Left lung (tissue), 4 donors: ENCODE measurements at regions not wholly inside any gene's neighbourhood (a gene's known extent, or its start where the extent isn't known, plus 50 kb on each side); places are given as distances from the start of the nearest gene placed in this dataset.
"Not testable (repeated sequence)": the region's sequence is repeated elsewhere in the genome, so short reads cannot be mapped to it uniquely, and the experiment has no call there.

Experiments
- ATAC-seq: fragments of 200-7000 bp; cut with Tn5 transposase; one replicate; pipeline ENCODE4 v1.9.1; 2020; ENCODE audit warnings: moderate library complexity
- DNase-seq, 4 donors: peaks; one replicate each; pipeline ENCODE4 v3.0.0-alpha.2; 2013 to 2020
- H3K27ac ChIP-seq, 2 donors: fragments of 200-600 bp; sonication (generic) in 1 of 2; one replicate each; pipeline versions ENCODE4 v1.5.0 to v1.8.0; 2020 to 2021
- H3K27me3 ChIP-seq, 2 donors: fragments of 200-600 bp; sonication (generic) in 1 of 2; one replicate each; pipeline versions ENCODE4 v1.5.0 to v1.8.0; 2020 to 2021
- H3K36me3 ChIP-seq, 2 donors: fragments of 200-600 bp; sonication (generic) in 1 of 2; one replicate each; pipeline versions ENCODE4 v1.5.0 to v1.8.0; 2020 to 2021
- H3K4me1 ChIP-seq, 2 donors: fragments of 200-600 bp; one replicate each; pipeline ENCODE4 v1.8.0; 2021
- H3K4me3 ChIP-seq, 2 donors: fragments of 200-600 bp; sonication (generic) in 1 of 2; one replicate each; pipeline versions ENCODE4 v1.5.0 to v1.8.0; 2020 to 2021; ENCODE audit warnings: mild to moderate bottlenecking in 1 of 2
- H3K9me3 ChIP-seq, 2 donors: fragments of 200-600 bp; sonication (generic) in 1 of 2; one replicate each; pipeline versions ENCODE4 v1.5.0 to v1.8.0; 2020 to 2021
- intact Hi-C, 2 donors: fragments of 100-400 bp; cut with DNase I; formaldehyde crosslinking; loops; one replicate each; pipeline versions ENCODE4 v1.11.2 to v1.14.2; 2022
- TF ChIP-seq, protein P1 (sequence below), 2 donors: fragments of 200-600 bp; sonication (generic) in 1 of 2; IDR thresholded peaks; one replicate each; pipeline versions ENCODE4 v1.5.0 to v1.8.0; 2021; ENCODE audit warnings: antibody characterized with exemption in 2 of 2
- donor health status: DM: no; HTN: yes; CAD: no.
- donor health status: DM: no; HTN: no; CAD: no.

DNA sequence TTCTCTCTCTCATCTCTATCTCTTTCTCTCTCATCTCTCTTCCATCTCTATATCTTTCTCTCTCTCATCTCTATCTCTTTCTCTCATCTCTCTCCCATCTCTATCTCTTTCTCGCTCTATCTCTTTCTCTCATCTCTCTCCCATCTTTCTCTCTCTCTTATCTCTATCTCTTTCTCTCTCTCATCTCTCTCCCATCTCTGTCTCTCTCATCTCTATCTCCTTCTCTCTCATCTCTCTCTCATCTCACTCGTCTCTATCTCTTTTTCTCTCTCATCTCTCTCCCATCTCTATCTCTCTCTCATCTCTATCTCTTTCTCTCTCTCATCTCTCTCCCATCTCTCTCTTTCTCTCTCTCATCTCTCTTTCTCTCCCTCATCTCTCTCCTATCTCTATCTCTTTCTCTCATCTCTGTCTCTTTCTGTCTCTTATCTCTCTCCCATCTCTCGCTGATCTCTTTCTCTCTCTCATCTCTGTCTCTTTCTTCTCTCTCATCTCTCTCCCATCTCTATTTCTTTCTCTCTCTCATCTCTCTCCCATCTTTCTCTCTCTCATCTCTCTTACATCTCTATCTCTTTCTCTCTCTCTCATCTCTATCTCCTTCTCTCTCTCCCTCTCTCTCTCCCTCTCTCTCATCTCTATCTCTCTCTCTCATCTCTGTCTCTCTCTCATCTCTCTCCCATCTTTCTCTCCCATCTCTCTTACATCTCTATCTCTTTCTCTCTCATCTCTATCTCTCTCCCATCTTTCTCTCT, 388.7 kb downstream of the NPHP4 start:
- Histone ChIP-seq H3K27ac (no peak overlapping the region), H3K4me1 (no peaks in the 10 kb centered on the region), H3K36me3 (no peaks in the 10 kb centered on the region), H3K9me3 (no peaks in the 10 kb centered on the region), H3K27me3 (peaks cover 0 to 5% of the 10 kb centered on the region in 2 donors), H3K4me3 (no peak overlapping the region)
- no peak for DNase-seq
- TF ChIP-seq, protein P1, sequence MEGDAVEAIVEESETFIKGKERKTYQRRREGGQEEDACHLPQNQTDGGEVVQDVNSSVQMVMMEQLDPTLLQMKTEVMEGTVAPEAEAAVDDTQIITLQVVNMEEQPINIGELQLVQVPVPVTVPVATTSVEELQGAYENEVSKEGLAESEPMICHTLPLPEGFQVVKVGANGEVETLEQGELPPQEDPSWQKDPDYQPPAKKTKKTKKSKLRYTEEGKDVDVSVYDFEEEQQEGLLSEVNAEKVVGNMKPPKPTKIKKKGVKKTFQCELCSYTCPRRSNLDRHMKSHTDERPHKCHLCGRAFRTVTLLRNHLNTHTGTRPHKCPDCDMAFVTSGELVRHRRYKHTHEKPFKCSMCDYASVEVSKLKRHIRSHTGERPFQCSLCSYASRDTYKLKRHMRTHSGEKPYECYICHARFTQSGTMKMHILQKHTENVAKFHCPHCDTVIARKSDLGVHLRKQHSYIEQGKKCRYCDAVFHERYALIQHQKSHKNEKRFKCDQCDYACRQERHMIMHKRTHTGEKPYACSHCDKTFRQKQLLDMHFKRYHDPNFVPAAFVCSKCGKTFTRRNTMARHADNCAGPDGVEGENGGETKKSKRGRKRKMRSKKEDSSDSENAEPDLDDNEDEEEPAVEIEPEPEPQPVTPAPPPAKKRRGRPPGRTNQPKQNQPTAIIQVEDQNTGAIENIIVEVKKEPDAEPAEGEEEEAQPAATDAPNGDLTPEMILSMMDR (IDR thresholded peaks at IDR 0.05) = no peak
- intact Hi-C loops = no loop called here
- ATAC-seq = no peak

DNA sequence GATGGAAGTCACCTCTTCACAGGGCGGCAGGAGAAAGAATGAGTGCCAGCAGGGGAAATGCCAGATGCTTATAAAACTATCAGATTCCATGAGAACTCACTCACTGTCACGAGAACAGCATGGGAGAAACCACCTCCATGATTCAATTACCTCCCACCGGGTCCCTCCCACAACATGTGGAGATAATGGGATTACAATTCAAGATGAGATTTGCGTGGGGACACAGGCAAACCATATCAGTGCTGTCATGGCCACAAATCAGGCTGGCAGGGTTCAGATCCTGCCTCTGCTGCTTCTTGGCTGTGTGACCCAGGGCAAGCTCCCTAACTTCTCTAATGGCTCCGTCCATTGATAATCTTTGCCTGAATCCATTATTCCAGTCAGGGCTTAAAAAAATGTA, 389.5 kb downstream of the NPHP4 start:
- H3K4me3 ChIP-seq, H3K27me3 ChIP-seq, DNase-seq, H3K4me1 ChIP-seq, H3K36me3 ChIP-seq, ATAC-seq, intact Hi-C loops, H3K27ac ChIP-seq, H3K9me3 ChIP-seq: not testable (repeated sequence)

DNA sequence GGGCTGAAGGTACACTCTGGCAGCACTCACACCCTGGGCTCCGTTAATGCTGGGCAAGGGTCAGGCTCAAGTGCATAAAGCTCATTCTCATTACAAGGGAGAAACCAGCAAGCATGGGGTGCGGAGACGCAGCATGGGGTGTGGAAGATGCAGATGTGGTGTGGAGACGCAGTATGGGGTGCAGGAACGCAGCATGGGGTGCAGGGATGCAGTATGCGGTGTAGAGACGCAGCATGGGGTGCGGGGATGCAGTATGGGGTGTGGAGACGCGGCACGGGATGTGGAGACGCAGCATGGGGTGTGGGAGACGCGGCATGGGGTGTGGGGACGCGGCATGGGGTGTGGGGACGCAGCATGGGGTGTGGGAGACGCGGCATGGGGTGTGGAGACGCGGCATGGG, 390.7 kb downstream of the NPHP4 start:
- Histone ChIP-seq H3K27me3 (peaks cover 0 to 5% of the 10 kb centered on the region in 2 donors), H3K4me1 (no peaks in the 10 kb centered on the region), H3K36me3 (no peaks in the 10 kb centered on the region), H3K4me3 (no peak overlapping the region), H3K27ac (no peak overlapping the region), H3K9me3 (no peaks in the 10 kb centered on the region)
- TF ChIP-seq, protein P1 (IDR thresholded peaks at IDR 0.05) = no peak
- DNase-seq (no peak), ATAC-seq (no peak)
- intact Hi-C loops = no loop called here

DNA sequence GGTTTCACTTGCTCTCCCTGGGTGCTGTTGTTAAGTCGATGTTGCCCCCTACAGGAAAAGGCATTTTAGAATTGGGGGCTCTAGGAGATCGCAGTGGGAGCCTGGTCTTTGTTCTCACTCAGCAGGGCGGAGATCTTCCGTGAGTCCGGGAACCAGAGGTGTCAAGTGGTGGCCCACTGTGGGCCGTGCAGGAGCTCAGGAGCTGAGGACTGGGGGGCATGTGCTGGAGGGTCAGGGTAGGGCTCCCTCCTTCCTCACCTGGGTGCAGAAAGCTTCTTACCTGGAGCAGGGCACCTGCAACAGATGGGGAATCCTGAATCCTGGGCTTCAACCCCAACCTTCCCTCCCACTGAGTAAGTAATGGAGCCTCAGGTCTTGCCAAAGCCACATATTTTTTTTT, 392.7 kb downstream of the NPHP4 start:
- no peak for DNase-seq
- no peaks in the 10 kb centered on the region for H3K36me3 ChIP-seq
- H3K9me3 ChIP-seq = no peaks in the 10 kb centered on the region
- no peak overlapping the region for H3K27ac ChIP-seq
- TF ChIP-seq, protein P1 (IDR thresholded peaks at IDR 0.05) = no peak
- no peak for ATAC-seq
- H3K4me3 ChIP-seq = no peak overlapping the region
- peaks cover 0 to 5% of the 10 kb centered on the region in 2 donors for H3K27me3 ChIP-seq
- intact Hi-C loops = no loop called here
- H3K4me1 ChIP-seq = no peaks in the 10 kb centered on the region

DNA sequence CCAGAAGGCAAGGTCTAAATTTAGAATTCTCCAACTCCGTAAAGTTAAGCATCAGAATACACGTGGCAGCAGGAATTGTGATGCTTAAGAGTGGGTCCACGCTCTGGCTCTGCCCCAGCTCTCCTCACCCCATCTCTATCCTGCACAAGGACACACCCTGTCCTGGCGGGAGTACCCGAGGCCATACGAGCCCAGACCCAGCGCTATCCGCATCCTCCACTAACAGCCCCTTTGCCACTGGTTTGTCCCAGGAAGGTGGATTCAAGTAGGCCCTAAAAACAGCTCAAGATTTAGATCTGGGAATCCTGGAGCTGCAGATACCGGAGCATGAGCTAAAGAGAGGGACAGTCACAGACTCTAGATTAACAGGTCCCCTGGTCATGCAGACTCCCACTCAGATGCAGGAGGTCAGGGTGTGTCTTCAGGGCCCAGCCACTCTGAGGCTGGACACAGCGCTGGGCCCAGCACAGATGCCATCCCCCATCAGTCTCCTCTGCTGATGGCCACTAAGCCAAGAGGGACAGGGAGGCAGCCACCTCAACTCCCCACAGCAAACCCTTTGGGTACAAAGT, 393.3 kb downstream of the NPHP4 start:
- Histone ChIP-seq H3K27me3 (peaks cover 0 to 5% of the 10 kb centered on the region in 2 donors), H3K4me1 (no peaks in the 10 kb centered on the region), H3K36me3 (no peaks in the 10 kb centered on the region), H3K4me3 (no peak overlapping the region), H3K9me3 (no peaks in the 10 kb centered on the region), H3K27ac (no peak overlapping the region)
- intact Hi-C loops = no loop called here
- ATAC-seq (no peak), DNase-seq (no peak)
- TF ChIP-seq, protein P1 (IDR thresholded peaks at IDR 0.05) = no peak
